ENCODE measurements at regions not wholly inside any gene's neighbourhood (a gene's known extent, or its start where the extent isn't known, plus 50 kb on each side); places are given as distances from the start of the nearest gene placed in this dataset.
A peak's percentile ranks its signal among the peaks of the same experiment; 100 is the strongest.

GRCh38 chr3:64995857-64996551 lies 308.2 kb upstream of the ADAMTS9 start (continued):
- TF ChIP-seq PRDM2 (tag by site-specific recombination; IDR thresholded peaks at IDR 0.05; ENCODE audit: borderline replicate concordance), result no peak
- TF ChIP-seq FEZF1 (tag by site-specific recombination; IDR thresholded peaks at IDR 0.05), result peak; percentile 87
- peak; percentile 66 for TF ChIP-seq ZNF600 (tag by site-specific recombination; IDR thresholded peaks at IDR 0.05)
- TF ChIP-seq IKZF3 (tag by site-specific recombination; IDR thresholded peaks at IDR 0.05), result 0 out of 2 replicates have a peak, but pooled peaks have one; percentile 19
- TF ChIP-seq PATZ1 (tag by site-specific recombination; IDR thresholded peaks at IDR 0.05), result no peak
- no peak for TF ChIP-seq ZNF76 (tag by site-specific recombination; IDR thresholded peaks at IDR 0.05; ENCODE audit: borderline replicate concordance, low read depth)
- TF ChIP-seq SP3 (tag by site-specific recombination; IDR thresholded peaks at IDR 0.05), result no peak
- peak; percentile 60 for TF ChIP-seq SCRT2 (tag by site-specific recombination; IDR thresholded peaks at IDR 0.05)

GRCh38 chr3:64993781-64994180 lies 306.0 kb upstream of the ADAMTS9 start:
- Histone ChIP-seq H3K27ac (ENCODE audit: extremely low read depth, low read depth, low read length) (no peak overlapping the region), H3K36me3 (ENCODE audit: control insufficient read depth in 2 of 2, insufficient read depth in 1 of 2, low read length in 2 of 2) (no peaks in the 10 kb centered on the region), H3K9me3 (ENCODE audit: control insufficient read depth, insufficient read depth, low read depth, low read length) (no peaks in the 10 kb centered on the region), H3K4me1 (ENCODE audit: control insufficient read depth, insufficient read depth, low read length) (peaks cover 6% of the 10 kb centered on the region), H3K4me3 (ENCODE audit: low read depth, low read length) (no peak overlapping the region)
- CTCF ChIA-PET, result interaction anchor here (0.6 kb wide), 1 partner anchor 206 kb away, joined by 3 read pairs; no protein-coding TSS in a partner anchor
- POLR2A ChIA-PET, result no interaction called here
- no peak for TF ChIP-seq ZNF148 (tag by site-specific recombination; IDR thresholded peaks at IDR 0.05; ENCODE audit: borderline replicate concordance)
- TF ChIP-seq ZNF398 (tag by site-specific recombination; IDR thresholded peaks at IDR 0.05), result no peak
- TF ChIP-seq ZBTB44 (tag by site-specific recombination; IDR thresholded peaks at IDR 0.05), result no peak
- TF ChIP-seq ZNF549 (tag by site-specific recombination; IDR thresholded peaks at IDR 0.05), result no peak
- no peak for TF ChIP-seq ZSCAN16 (tag by site-specific recombination; IDR thresholded peaks at IDR 0.05)
- no peak for TF ChIP-seq PRDM4 (tag by site-specific recombination; IDR thresholded peaks at IDR 0.05)
- no peak for TF ChIP-seq REPIN1 (tag by site-specific recombination; IDR thresholded peaks at IDR 0.05; ENCODE audit: low read depth)
- TF ChIP-seq ZNF560 (tag by site-specific recombination; IDR thresholded peaks at IDR 0.05; ENCODE audit: borderline replicate concordance), result no peak
- no peak for TF ChIP-seq ZNF561 (tag by site-specific recombination; IDR thresholded peaks at IDR 0.05; ENCODE audit: borderline replicate concordance)

All from HEK293 (cell line).